IgD-negative memory B cell (primary cell): ENCODE measurements at regions not wholly inside any gene's neighbourhood (a gene's known extent, or its start where the extent isn't known, plus 50 kb on each side); places are given as distances from the start of the nearest gene placed in this dataset.
"Not testable (repeated sequence)": the region's sequence is repeated elsewhere in the genome, so short reads cannot be mapped to it uniquely, and the experiment has no call there.

Source experiments
- H3K27ac Mint-ChIP-seq, 3 donors: one replicate each; pipeline ENCODE4 v1.8.0; 2020 to 2022; ENCODE audit warnings: mild to moderate bottlenecking in 3 of 3, mixed read lengths in 3 of 3, moderate library complexity in 1 of 3
- H3K27me3 Mint-ChIP-seq: one replicate; pipeline ENCODE4 v1.8.0; 2021; ENCODE audit warnings: mixed read lengths
- H3K36me3 Mint-ChIP-seq: one replicate; pipeline ENCODE4 v1.8.0; 2020; ENCODE audit warnings: mild to moderate bottlenecking, mixed read lengths
- H3K4me1 Mint-ChIP-seq, 3 donors: one replicate each; pipeline ENCODE4 v1.8.0; 2020 to 2022; ENCODE audit warnings: mixed read lengths in 3 of 3, mild to moderate bottlenecking in 1 of 3
- H3K4me3 Mint-ChIP-seq, 4 donors: one replicate each; pipeline ENCODE4 v1.8.0; 2020 to 2022; ENCODE audit warnings: mild to moderate bottlenecking in 4 of 4, mixed read lengths in 4 of 4, moderate library complexity in 3 of 4
- H3K9me3 Mint-ChIP-seq, 3 donors: one replicate each; pipeline ENCODE4 v1.8.0; 2020 to 2021; ENCODE audit warnings: mixed read lengths in 3 of 3, mild to moderate bottlenecking in 1 of 3

- peaks cover 4% of the 10 kb centered on the region for H3K27me3 Mint-ChIP-seq
- no peak overlapping the region for H3K27ac Mint-ChIP-seq
- peaks cover 11 to 31% (median 18%) of the 10 kb centered on the region in 3 donors for H3K9me3 Mint-ChIP-seq
- H3K36me3 Mint-ChIP-seq, result no peaks in the 10 kb centered on the region
- H3K4me3 Mint-ChIP-seq, result no peak overlapping the region
- H3K4me1 Mint-ChIP-seq, result no peaks in the 10 kb centered on the region
These were observed 247.8 kb downstream of the FNDC1 start for GRCh38 chr6:159416891-159417560.

- Mint-ChIP-seq H3K4me3 (no peak overlapping the region), H3K36me3 (no peaks in the 10 kb centered on the region), H3K27me3 (peaks cover 4% of the 10 kb centered on the region), H3K4me1 (no peaks in the 10 kb centered on the region), H3K9me3 (peaks cover 11 to 31% (median 18%) of the 10 kb centered on the region in 3 donors), H3K27ac (no peak overlapping the region)
These were observed 246.3 kb downstream of the FNDC1 start for GRCh38 chr6:159415540-159415939.

GRCh38 chr6:159414711-159415110 lies 245.5 kb downstream of the FNDC1 start:
- H3K4me3 Mint-ChIP-seq, result no peak overlapping the region
- peaks cover 11 to 36% (median 21%) of the 10 kb centered on the region in 3 donors for H3K9me3 Mint-ChIP-seq
- H3K4me1 Mint-ChIP-seq, result no peaks in the 10 kb centered on the region
- no peak overlapping the region for H3K27ac Mint-ChIP-seq
- H3K27me3 Mint-ChIP-seq, result peaks cover 4% of the 10 kb centered on the region
- no peaks in the 10 kb centered on the region for H3K36me3 Mint-ChIP-seq

GRCh38 chr6:159407211-159407780 lies 238.1 kb downstream of the FNDC1 start:
- not testable (repeated sequence) for H3K27ac Mint-ChIP-seq, H3K4me3 Mint-ChIP-seq, H3K4me1 Mint-ChIP-seq, H3K27me3 Mint-ChIP-seq, H3K9me3 Mint-ChIP-seq, H3K36me3 Mint-ChIP-seq

- Mint-ChIP-seq H3K9me3 (peaks cover 3 to 4% (median 4%) of the 10 kb centered on the region in 3 donors), H3K4me1 (no peaks in the 10 kb centered on the region), H3K36me3 (peaks cover 4% of the 10 kb centered on the region), H3K27me3 (peaks cover 4% of the 10 kb centered on the region), H3K4me3 (no peak overlapping the region), H3K27ac (no peak overlapping the region)
These were observed 235.1 kb downstream of the FNDC1 start for GRCh38 chr6:159404296-159404695.

GRCh38 chr6:159400826-159401225 lies 231.6 kb downstream of the FNDC1 start:
- Mint-ChIP-seq H3K4me1 (no peaks in the 10 kb centered on the region), H3K9me3 (peaks cover 0 to 3% (median 2%) of the 10 kb centered on the region in 3 donors), H3K4me3 (no peak overlapping the region), H3K36me3 (peaks cover 4% of the 10 kb centered on the region), H3K27ac (no peak overlapping the region), H3K27me3 (peaks cover 6% of the 10 kb centered on the region)

GRCh38 chr6:159399751-159400221 lies 230.6 kb downstream of the FNDC1 start:
- Mint-ChIP-seq H3K4me1 (no peaks in the 10 kb centered on the region), H3K4me3 (no peak overlapping the region), H3K27me3 (peaks cover 10% of the 10 kb centered on the region), H3K27ac (no peak overlapping the region), H3K36me3 (peaks cover 4% of the 10 kb centered on the region), H3K9me3 (peaks cover 0 to 3% (median 0%) of the 10 kb centered on the region in 3 donors)

GRCh38 chr6:159398633-159399032 lies 229.4 kb downstream of the FNDC1 start:
- Mint-ChIP-seq H3K4me3 (no peak overlapping the region), H3K36me3 (peaks cover 7% of the 10 kb centered on the region), H3K27me3 (peaks cover 20% of the 10 kb centered on the region), H3K4me1 (no peaks in the 10 kb centered on the region), H3K27ac (no peak overlapping the region), H3K9me3 (peaks cover 0 to 5% (median 0%) of the 10 kb centered on the region in 3 donors)

GRCh38 chr6:159397753-159398152 lies 228.6 kb downstream of the FNDC1 start:
- H3K9me3 Mint-ChIP-seq, result peaks cover under 1 to 5% (median under 1%) of the 10 kb centered on the region in 3 donors
- peaks cover 8% of the 10 kb centered on the region for H3K36me3 Mint-ChIP-seq
- no peak overlapping the region for H3K4me3 Mint-ChIP-seq
- peak overlapping the region in 1 of 3 donors; percentile 4 for H3K27ac Mint-ChIP-seq
- no peaks in the 10 kb centered on the region for H3K4me1 Mint-ChIP-seq
- peaks cover 22% of the 10 kb centered on the region for H3K27me3 Mint-ChIP-seq

GRCh38 chr6:159395609-159396008 lies 226.4 kb downstream of the FNDC1 start:
- H3K27me3 Mint-ChIP-seq, result peaks cover 25% of the 10 kb centered on the region
- peaks cover 8% of the 10 kb centered on the region for H3K36me3 Mint-ChIP-seq
- no peaks in the 10 kb centered on the region for H3K4me1 Mint-ChIP-seq
- H3K9me3 Mint-ChIP-seq, result peaks cover 2 to 4% (median 3%) of the 10 kb centered on the region in 3 donors
- H3K4me3 Mint-ChIP-seq, result no peak overlapping the region
- H3K27ac Mint-ChIP-seq, result no peak overlapping the region

GRCh38 chr6:159392695-159393094 lies 223.5 kb downstream of the FNDC1 start:
- H3K4me1 Mint-ChIP-seq, H3K27ac Mint-ChIP-seq, H3K4me3 Mint-ChIP-seq, H3K9me3 Mint-ChIP-seq, H3K36me3 Mint-ChIP-seq: not testable (repeated sequence)
- H3K27me3 Mint-ChIP-seq, result peaks cover 33% of the 10 kb centered on the region

- no peaks in the 10 kb centered on the region for H3K4me1 Mint-ChIP-seq
- H3K9me3 Mint-ChIP-seq, result peaks cover 2 to 7% (median 4%) of the 10 kb centered on the region in 3 donors
- H3K27ac Mint-ChIP-seq, result no peak overlapping the region
- H3K36me3 Mint-ChIP-seq, result peaks cover 6% of the 10 kb centered on the region
- peaks cover 33% of the 10 kb centered on the region for H3K27me3 Mint-ChIP-seq
- H3K4me3 Mint-ChIP-seq, result no peak overlapping the region
These were observed 221.2 kb downstream of the FNDC1 start for GRCh38 chr6:159390381-159390780.

GRCh38 chr6:159389695-159390094 lies 220.5 kb downstream of the FNDC1 start:
- no peak overlapping the region for H3K4me3 Mint-ChIP-seq
- peaks cover 6 to 7% (median 7%) of the 10 kb centered on the region in 3 donors for H3K9me3 Mint-ChIP-seq
- no peak overlapping the region for H3K27ac Mint-ChIP-seq
- no peaks in the 10 kb centered on the region for H3K4me1 Mint-ChIP-seq
- H3K27me3 Mint-ChIP-seq, result peaks cover 28% of the 10 kb centered on the region
- H3K36me3 Mint-ChIP-seq, result peaks cover 6% of the 10 kb centered on the region

GRCh38 chr6:159380114-159380513 lies 210.9 kb downstream of the FNDC1 start:
- peaks cover 5 to 7% (median 7%) of the 10 kb centered on the region in 3 donors for H3K9me3 Mint-ChIP-seq
- H3K27ac Mint-ChIP-seq, result no peak overlapping the region
- no peaks in the 10 kb centered on the region for H3K4me1 Mint-ChIP-seq
- peaks cover 5% of the 10 kb centered on the region for H3K27me3 Mint-ChIP-seq
- no peak overlapping the region for H3K4me3 Mint-ChIP-seq
- peaks cover 2% of the 10 kb centered on the region for H3K36me3 Mint-ChIP-seq

GRCh38 chr6:159378411-159379328 lies 209.5 kb downstream of the FNDC1 start:
- Mint-ChIP-seq H3K27ac (no peak overlapping the region), H3K27me3 (peaks cover 5% of the 10 kb centered on the region), H3K9me3 (peaks cover 0 to 5% (median 2%) of the 10 kb centered on the region in 3 donors), H3K4me3 (no peak overlapping the region), H3K4me1 (no peaks in the 10 kb centered on the region), H3K36me3 (peaks cover 2% of the 10 kb centered on the region)
